ENCODE measurements at regions not wholly inside any gene's neighbourhood (a gene's known extent, or its start where the extent isn't known, plus 50 kb on each side); places are given as distances from the start of the nearest gene placed in this dataset.

DNA sequence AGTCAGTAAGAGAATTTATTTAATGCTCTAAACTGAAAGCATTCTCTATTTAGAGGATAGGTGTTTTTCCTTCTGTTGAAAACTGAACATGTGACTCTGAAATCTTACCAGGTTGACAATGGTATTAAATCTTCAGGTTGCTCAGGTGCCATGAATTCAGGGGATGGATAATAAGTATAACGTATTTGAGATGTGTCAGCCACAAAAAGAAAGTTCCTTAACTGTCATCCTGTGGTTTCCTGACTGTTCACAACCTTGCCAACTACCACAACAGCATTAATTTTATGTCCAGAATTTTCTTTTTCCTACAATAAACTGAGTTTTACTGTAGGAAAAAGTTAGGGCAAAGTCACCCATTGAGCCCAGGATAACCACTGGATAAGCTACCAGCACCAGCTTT, 243.3 kb upstream of the PSMD7 start:
- in situ Hi-C loops (cut with HindIII; ENCODE audit: low pct_unique_long_range_greater_than_20kb, low sequenced_read_pairs) (no loop called here), intact Hi-C loops (cut with micrococcal nuclease; ENCODE audit: unreplicated experiment) (no loop called here)
- H3K4me3 ChIP-seq (ENCODE audit: low read depth in 2 of 2, low read length in 2 of 2), result no peak overlapping the region
- no peak for DNase-seq (ENCODE audit: low read depth, low spot score)
- no peaks in the 10 kb centered on the region for H3K27me3 ChIP-seq (ENCODE audit: control insufficient read depth, insufficient read depth, low read length)
- ChIA-PET CTCF (interaction anchor here (0.7 kb wide), 1 partner anchor 52 kb away, joined by 6 read pairs; no protein-coding TSS in a partner anchor), POLR2A (no interaction called here)
- TF ChIP-seq CTCF (IDR thresholded peaks at IDR 0.05) (no peak), SIN3A (IDR thresholded peaks at IDR 0.05; ENCODE audit: borderline replicate concordance, insufficient read depth, low read depth, low read length) (no peak), REST (IDR thresholded peaks at IDR 0.05; ENCODE audit: insufficient read depth in 1 of 2, low read depth in 2 of 2, low read length in 1 of 2) (no peak), POLR2AphosphoS5 (IDR thresholded peaks at IDR 0.05; ENCODE audit: low read depth, low read length) (no peak), TCF7L2 (IDR thresholded peaks at IDR 0.05; ENCODE audit: low read depth, low read length) (no peak)
- H3K4me1 ChIP-seq (ENCODE audit: control insufficient read depth, insufficient read depth, low read length), result no peaks in the 10 kb centered on the region
- H3K9me3 ChIP-seq (ENCODE audit: control insufficient read depth, insufficient read depth, low read depth, low read length), result no peaks in the 10 kb centered on the region
- H3K36me3 ChIP-seq (ENCODE audit: control insufficient read depth, insufficient read depth, low read length), result no peaks in the 10 kb centered on the region
- ATAC-seq, result no peak
- no TSS peak for BruUV-seq (replicated peaks)
- H3K27ac ChIP-seq (ENCODE audit: low read length), result no peak overlapping the region

- no peaks in the 10 kb centered on the region for H3K36me3 ChIP-seq (ENCODE audit: control insufficient read depth, insufficient read depth, low read length)
- POLR2A ChIA-PET, result no interaction called here
- no peak overlapping the region for H3K4me3 ChIP-seq (ENCODE audit: low read depth in 2 of 2, low read length in 2 of 2)
- DNase-seq (ENCODE audit: low read depth, low spot score) (no peak), ATAC-seq (no peak)
- no TSS peak for BruUV-seq (replicated peaks)
- no peak overlapping the region for H3K27ac ChIP-seq (ENCODE audit: low read length)
- CTCF ChIA-PET, result no interaction called here
- no peaks in the 10 kb centered on the region for H3K27me3 ChIP-seq (ENCODE audit: control insufficient read depth, insufficient read depth, low read length)
- TF ChIP-seq SIN3A (IDR thresholded peaks at IDR 0.05; ENCODE audit: borderline replicate concordance, insufficient read depth, low read depth, low read length), result no peak
- TF ChIP-seq POLR2AphosphoS5 (IDR thresholded peaks at IDR 0.05; ENCODE audit: low read depth, low read length), result no peak
- no peak for TF ChIP-seq CTCF (IDR thresholded peaks at IDR 0.05)
- no peak for TF ChIP-seq TCF7L2 (IDR thresholded peaks at IDR 0.05; ENCODE audit: low read depth, low read length)
- TF ChIP-seq REST (IDR thresholded peaks at IDR 0.05; ENCODE audit: insufficient read depth in 1 of 2, low read depth in 2 of 2, low read length in 1 of 2), result no peak
- no peaks in the 10 kb centered on the region for H3K9me3 ChIP-seq (ENCODE audit: control insufficient read depth, insufficient read depth, low read depth, low read length)
- in situ Hi-C loops (cut with HindIII; ENCODE audit: low pct_unique_long_range_greater_than_20kb, low sequenced_read_pairs) (no loop called here), intact Hi-C loops (cut with micrococcal nuclease; ENCODE audit: unreplicated experiment) (no loop called here)
- no peaks in the 10 kb centered on the region for H3K4me1 ChIP-seq (ENCODE audit: control insufficient read depth, insufficient read depth, low read length)
These were observed 244.6 kb upstream of the PSMD7 start for GRCh38 chr16:74052016-74052415.

All from Panc1 (cell line).